Thyroid gland (tissue), 4 donors: ENCODE measurements at regions not wholly inside any gene's neighbourhood (a gene's known extent, or its start where the extent isn't known, plus 50 kb on each side); places are given as distances from the start of the nearest gene placed in this dataset.

ENCODE experiments used
- DNase-seq, 2 donors: peaks; one replicate each; pipeline ENCODE4 v3.0.0-alpha.2; 2019
- H3K27ac ChIP-seq, 3 donors: fragments of 200-600 bp; sonication (generic); 1 replicate in 2 of 3; 2 replicates in 1 of 3; pipeline ENCODE4 v1.5.1; 2016 to 2019; ENCODE audit warnings: mild to moderate bottlenecking in 1 of 3, moderate library complexity in 1 of 3
- H3K27me3 ChIP-seq: fragments of 200-600 bp; sonication (generic); one replicate; pipeline ENCODE4 v1.5.1; 2019
- H3K36me3 ChIP-seq, 2 donors: fragments of 200-600 bp; sonication (generic); one replicate each; pipeline ENCODE4 v1.5.1; 2016 to 2019
- H3K4me1 ChIP-seq, 2 donors: fragments of 200-600 bp; sonication (generic); one replicate each; pipeline ENCODE4 v1.5.1; 2017 to 2019
- H3K4me3 ChIP-seq, 3 donors: fragments of 200-600 bp; sonication (generic); replicated peaks in 1 of 3; 1 replicate in 2 of 3; 2 replicates in 1 of 3; pipeline ENCODE4 v1.5.1; 2016; ENCODE audit warnings: mild to moderate bottlenecking in 1 of 3
- H3K9me3 ChIP-seq: fragments of 200-600 bp; sonication (generic); one replicate; pipeline ENCODE4 v1.5.1; 2017
- POLR2A ChIP-seq, 2 donors: fragments of 450-650 bp; IDR thresholded peaks; one replicate each; pipeline ENCODE4 v1.6.1; 2017; ENCODE audit warnings: antibody characterized with exemption in 2 of 2, mild to moderate bottlenecking in 2 of 2, moderate library complexity in 1 of 2
- WGBS, 2 donors: methylation state at CpG; one replicate each; pipeline ENCODE4 v1.1.5; 2017; 5-methylcytosine and 5-hydroxymethylcytosine counted together
- intact Hi-C: fragments of 100-400 bp; cut with DNase I; formaldehyde crosslinking; loops from one replicate; pipeline ENCODE4 v1.15.1; 2023
- TF ChIP-seq, protein P1 (sequence below), 6 experiments: fragments of 200-600 bp in 3 of 6; fragments of 450-650 bp in 3 of 6; sonication (generic) in 3 of 6; IDR thresholded peaks; one replicate each; pipeline ENCODE4 v1.5.1; 2016 to 2019; ENCODE audit warnings: antibody characterized with exemption in 6 of 6, mild to moderate bottlenecking in 2 of 6, inconsistent platforms in 1 of 6, moderate library complexity in 1 of 6

DNA sequence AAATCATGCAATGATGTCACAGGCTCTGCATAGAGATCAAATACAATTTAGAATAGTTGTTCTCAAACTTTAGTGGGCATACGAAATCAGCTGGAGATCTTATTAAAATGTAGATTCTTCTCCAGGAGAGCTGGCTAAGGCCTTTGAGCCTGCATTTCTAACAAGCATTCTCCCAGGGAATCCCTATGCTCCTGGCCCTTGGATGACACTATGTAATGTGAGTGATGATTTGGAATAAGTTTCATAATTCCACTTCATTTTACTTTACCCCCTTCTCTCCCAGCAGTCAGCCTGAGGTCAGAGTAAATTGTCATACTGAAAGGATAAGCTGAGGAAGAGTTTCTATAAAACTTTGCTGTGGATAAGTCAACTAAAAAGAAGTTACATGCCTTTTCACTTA, 189.1 kb downstream of the UBE2E3 start:
- Histone ChIP-seq H3K4me1 (no peaks in the 10 kb centered on the region), H3K36me3 (no peaks in the 10 kb centered on the region), H3K27me3 (no peaks in the 10 kb centered on the region), H3K9me3 (no peaks in the 10 kb centered on the region), H3K4me3 (no peak overlapping the region), H3K27ac (no peak overlapping the region)
- no peak for DNase-seq
- no peak for TF ChIP-seq POLR2A (IDR thresholded peaks at IDR 0.05)
- whole genome bisulfite sequencing, 2 donors = 43 to 56% methylated on average over 1 of the region's 1 CpG
- intact Hi-C loops = no loop called here

DNA sequence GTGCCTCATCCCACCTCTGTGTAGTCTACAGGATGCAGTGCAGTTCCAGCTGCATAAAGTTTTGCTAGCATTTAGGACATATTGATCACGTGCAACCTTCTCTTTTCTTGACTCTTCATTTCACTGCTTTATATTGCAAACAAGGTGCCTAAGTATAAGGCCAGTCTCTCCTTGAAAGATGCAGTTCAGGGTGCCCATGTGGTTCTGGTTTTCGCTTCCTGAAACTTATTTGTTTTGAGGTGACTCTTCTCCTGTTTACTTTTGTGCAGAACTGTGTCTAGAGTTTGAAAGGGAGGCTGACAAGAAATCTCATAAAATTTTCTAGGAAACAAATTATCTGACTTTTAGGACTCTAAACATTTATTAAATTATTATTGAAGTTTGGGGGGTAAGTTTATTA, 189.9 kb downstream of the UBE2E3 start:
- intact Hi-C loops = no loop called here
- H3K9me3 ChIP-seq = no peaks in the 10 kb centered on the region
- DNase-seq = no peak
- H3K27ac ChIP-seq = no peak overlapping the region
- no peaks in the 10 kb centered on the region for H3K27me3 ChIP-seq
- no peaks in the 10 kb centered on the region for H3K36me3 ChIP-seq
- no peak for TF ChIP-seq POLR2A (IDR thresholded peaks at IDR 0.05)
- TF ChIP-seq, protein P1, sequence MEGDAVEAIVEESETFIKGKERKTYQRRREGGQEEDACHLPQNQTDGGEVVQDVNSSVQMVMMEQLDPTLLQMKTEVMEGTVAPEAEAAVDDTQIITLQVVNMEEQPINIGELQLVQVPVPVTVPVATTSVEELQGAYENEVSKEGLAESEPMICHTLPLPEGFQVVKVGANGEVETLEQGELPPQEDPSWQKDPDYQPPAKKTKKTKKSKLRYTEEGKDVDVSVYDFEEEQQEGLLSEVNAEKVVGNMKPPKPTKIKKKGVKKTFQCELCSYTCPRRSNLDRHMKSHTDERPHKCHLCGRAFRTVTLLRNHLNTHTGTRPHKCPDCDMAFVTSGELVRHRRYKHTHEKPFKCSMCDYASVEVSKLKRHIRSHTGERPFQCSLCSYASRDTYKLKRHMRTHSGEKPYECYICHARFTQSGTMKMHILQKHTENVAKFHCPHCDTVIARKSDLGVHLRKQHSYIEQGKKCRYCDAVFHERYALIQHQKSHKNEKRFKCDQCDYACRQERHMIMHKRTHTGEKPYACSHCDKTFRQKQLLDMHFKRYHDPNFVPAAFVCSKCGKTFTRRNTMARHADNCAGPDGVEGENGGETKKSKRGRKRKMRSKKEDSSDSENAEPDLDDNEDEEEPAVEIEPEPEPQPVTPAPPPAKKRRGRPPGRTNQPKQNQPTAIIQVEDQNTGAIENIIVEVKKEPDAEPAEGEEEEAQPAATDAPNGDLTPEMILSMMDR (IDR thresholded peaks at IDR 0.05) = no peak
- WGBS, 2 donors = 79 to 83% methylated on average over 2 of the region's 2 CpGs
- no peak overlapping the region for H3K4me3 ChIP-seq
- no peaks in the 10 kb centered on the region for H3K4me1 ChIP-seq

DNA sequence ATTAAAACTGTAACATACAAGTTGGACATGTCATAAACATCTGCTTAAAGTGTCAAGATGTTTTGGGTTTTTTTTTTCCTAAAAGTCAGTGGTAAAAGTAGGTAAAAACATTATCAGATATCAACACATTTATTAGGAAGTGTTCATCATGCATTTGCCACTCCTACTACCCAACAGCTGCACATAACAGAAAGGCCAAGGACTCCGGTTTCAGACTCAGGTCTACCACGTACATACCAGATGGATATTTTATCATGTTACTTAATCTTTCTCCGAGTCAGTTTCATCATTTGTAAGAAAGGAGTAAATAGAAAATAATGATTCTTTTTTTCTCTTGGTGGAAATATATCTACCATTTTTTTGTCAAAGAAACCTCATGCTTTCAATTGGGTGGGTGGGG, 192.3 kb downstream of the UBE2E3 start:
- H3K27ac ChIP-seq = no peak overlapping the region
- TF ChIP-seq, protein P1 (IDR thresholded peaks at IDR 0.05) = no peak
- no peak for TF ChIP-seq POLR2A (IDR thresholded peaks at IDR 0.05)
- 85 to 96% methylated on average over 3 of the region's 3 CpGs for WGBS, 2 donors
- no peaks in the 10 kb centered on the region for H3K27me3 ChIP-seq
- intact Hi-C loops = no loop called here
- no peaks in the 10 kb centered on the region for H3K4me1 ChIP-seq
- no peak overlapping the region for H3K4me3 ChIP-seq
- no peaks in the 10 kb centered on the region for H3K9me3 ChIP-seq
- H3K36me3 ChIP-seq = no peaks in the 10 kb centered on the region
- DNase-seq = no peak

DNA sequence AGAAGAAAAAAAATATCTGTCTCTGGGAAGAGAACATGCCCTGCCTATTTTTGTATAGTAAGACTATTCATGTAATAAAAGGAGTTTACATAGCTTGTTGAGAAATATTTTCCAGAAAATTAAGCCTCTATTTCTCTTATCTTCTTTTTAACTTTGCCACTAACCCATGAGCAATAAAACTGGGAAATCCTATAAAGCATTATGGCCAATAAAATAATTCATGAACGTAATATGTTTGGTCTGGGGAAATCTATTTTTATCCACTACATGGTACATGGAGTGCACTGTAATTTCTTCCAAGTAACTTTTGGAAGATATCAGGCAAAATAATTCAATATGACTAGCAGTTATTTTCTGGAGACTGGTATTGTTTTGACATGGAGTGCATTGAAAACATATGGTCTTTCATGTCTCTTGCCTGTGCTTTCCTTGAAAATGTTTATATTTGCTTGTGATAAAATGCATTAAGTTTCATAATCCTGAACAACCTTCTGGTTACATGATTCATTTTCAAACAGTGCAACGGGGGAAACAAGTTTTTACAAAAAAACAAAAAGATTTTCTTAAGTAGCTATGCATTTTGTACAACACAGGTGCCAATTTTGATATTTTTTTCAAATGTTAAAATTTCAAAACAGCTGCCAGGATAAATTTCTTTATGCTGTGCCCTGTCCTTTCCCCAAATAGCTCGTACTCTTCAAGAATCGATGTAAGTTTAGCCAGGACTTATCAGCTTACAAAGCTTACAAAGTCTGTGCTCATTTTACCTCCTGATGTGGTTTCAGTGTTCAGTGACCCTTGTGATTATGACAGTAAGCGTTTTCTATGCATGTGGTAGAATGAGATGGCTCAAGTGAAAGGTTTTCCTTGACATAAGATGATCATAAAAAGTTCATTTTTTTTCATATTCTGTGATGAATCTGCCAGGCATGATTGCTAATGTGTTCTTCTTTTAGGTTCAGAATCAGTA, 194.5 kb downstream of the UBE2E3 start:
- H3K4me1 ChIP-seq = no peaks in the 10 kb centered on the region
- DNase-seq = no peak
- 56 to 61% methylated on average over 5 of the region's 5 CpGs for WGBS, 2 donors
- no peak overlapping the region for H3K4me3 ChIP-seq
- intact Hi-C loops = no loop called here
- TF ChIP-seq POLR2A (IDR thresholded peaks at IDR 0.05) = no peak
- TF ChIP-seq, protein P1 (IDR thresholded peaks at IDR 0.05) = no peak
- no peak overlapping the region for H3K27ac ChIP-seq
- no peaks in the 10 kb centered on the region for H3K27me3 ChIP-seq
- H3K9me3 ChIP-seq = no peaks in the 10 kb centered on the region
- H3K36me3 ChIP-seq = no peaks in the 10 kb centered on the region

DNA sequence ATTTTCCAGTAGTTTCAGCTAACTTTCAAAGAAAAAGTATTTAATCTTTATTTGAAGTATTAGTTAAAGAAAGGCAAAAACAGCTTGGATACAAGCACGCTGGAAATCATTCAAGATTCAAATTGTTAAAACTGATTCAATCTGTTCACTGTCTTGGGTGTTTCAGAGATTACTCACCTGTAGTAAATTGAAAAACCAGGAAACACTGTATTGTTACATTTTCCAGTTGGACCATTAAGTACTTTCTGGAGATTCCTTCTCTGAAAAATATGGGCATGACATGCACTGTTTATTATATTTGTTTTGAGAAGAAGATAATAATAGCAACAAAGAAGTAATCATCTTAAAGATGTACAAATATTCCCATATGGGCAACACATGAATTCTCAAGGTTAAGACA, 196.1 kb downstream of the UBE2E3 start:
- TF ChIP-seq, protein P1 (IDR thresholded peaks at IDR 0.05) = no peak
- no peak for TF ChIP-seq POLR2A (IDR thresholded peaks at IDR 0.05)

More for the DNA sequence above, 196.1 kb downstream of the UBE2E3 start:
- Histone ChIP-seq H3K27me3 (no peaks in the 10 kb centered on the region), H3K36me3 (no peaks in the 10 kb centered on the region), H3K9me3 (no peaks in the 10 kb centered on the region), H3K27ac (no peak overlapping the region), H3K4me3 (no peak overlapping the region), H3K4me1 (no peaks in the 10 kb centered on the region)
- intact Hi-C loops = no loop called here
- no peak for DNase-seq
- 75 to 91% methylated on average over 1 of the region's 1 CpG for WGBS, 2 donors
